ENCODE measurements at regions not wholly inside any gene's neighbourhood (a gene's known extent, or its start where the extent isn't known, plus 50 kb on each side); places are given as distances from the start of the nearest gene placed in this dataset.
"Not testable (repeated sequence)": the region's sequence is repeated elsewhere in the genome, so short reads cannot be mapped to it uniquely, and the experiment has no call there.

- Histone ChIP-seq H3K9me3 (no peaks in the 10 kb centered on the region), H3K4me3 (no peak overlapping the region), H3K4me1 (no peaks in the 10 kb centered on the region), H3K36me3 (no peaks in the 10 kb centered on the region), H3K27me3 (no peaks in the 10 kb centered on the region), H3K27ac (no peak overlapping the region)
- DNase-seq (ENCODE audit: extremely low spot score in 2 of 2): no peak
- intact Hi-C loops (cut with DNase I): no loop called here
- TF ChIP-seq, protein P1, sequence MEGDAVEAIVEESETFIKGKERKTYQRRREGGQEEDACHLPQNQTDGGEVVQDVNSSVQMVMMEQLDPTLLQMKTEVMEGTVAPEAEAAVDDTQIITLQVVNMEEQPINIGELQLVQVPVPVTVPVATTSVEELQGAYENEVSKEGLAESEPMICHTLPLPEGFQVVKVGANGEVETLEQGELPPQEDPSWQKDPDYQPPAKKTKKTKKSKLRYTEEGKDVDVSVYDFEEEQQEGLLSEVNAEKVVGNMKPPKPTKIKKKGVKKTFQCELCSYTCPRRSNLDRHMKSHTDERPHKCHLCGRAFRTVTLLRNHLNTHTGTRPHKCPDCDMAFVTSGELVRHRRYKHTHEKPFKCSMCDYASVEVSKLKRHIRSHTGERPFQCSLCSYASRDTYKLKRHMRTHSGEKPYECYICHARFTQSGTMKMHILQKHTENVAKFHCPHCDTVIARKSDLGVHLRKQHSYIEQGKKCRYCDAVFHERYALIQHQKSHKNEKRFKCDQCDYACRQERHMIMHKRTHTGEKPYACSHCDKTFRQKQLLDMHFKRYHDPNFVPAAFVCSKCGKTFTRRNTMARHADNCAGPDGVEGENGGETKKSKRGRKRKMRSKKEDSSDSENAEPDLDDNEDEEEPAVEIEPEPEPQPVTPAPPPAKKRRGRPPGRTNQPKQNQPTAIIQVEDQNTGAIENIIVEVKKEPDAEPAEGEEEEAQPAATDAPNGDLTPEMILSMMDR (IDR thresholded peaks at IDR 0.05): no peak
- no peak for TF ChIP-seq POLR2A (IDR thresholded peaks at IDR 0.05)
- TF ChIP-seq POLR2AphosphoS5 (IDR thresholded peaks at IDR 0.05; ENCODE audit: insufficient read depth in 1 of 2, low read depth in 1 of 2): no peak
These were observed 501.3 kb upstream of the DIAPH2 start for GRCh38 chrX:96183391-96183790.

DNA sequence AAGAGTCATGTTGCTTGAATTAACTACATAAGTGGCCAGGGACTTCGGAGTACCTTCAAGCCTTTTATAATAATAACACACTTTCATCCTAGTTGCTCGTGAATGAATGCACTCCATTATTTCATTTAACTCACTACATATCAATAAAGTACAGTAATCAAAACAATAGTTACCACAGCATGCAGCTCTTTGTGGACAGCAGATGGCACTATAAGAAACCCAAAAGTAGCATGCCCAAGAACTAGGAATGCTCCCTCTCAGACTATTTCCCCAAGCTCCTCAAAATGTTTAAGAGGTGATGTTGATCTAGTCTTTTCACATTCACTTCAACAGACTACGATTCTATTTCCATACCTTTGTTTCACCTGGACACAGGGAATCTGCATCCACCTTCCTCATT is 500.8 kb upstream of the DIAPH2 start:
- Histone ChIP-seq H3K9me3 (no peaks in the 10 kb centered on the region), H3K4me3 (no peak overlapping the region), H3K27me3 (no peaks in the 10 kb centered on the region), H3K4me1 (no peaks in the 10 kb centered on the region), H3K36me3 (no peaks in the 10 kb centered on the region), H3K27ac (no peak overlapping the region)
- DNase-seq (ENCODE audit: extremely low spot score in 2 of 2): no peak
- intact Hi-C loops (cut with DNase I): no loop called here
- TF ChIP-seq POLR2A (IDR thresholded peaks at IDR 0.05): no peak
- TF ChIP-seq POLR2AphosphoS5 (IDR thresholded peaks at IDR 0.05; ENCODE audit: insufficient read depth in 1 of 2, low read depth in 1 of 2): no peak
- TF ChIP-seq, protein P1 (IDR thresholded peaks at IDR 0.05): no peak

DNA sequence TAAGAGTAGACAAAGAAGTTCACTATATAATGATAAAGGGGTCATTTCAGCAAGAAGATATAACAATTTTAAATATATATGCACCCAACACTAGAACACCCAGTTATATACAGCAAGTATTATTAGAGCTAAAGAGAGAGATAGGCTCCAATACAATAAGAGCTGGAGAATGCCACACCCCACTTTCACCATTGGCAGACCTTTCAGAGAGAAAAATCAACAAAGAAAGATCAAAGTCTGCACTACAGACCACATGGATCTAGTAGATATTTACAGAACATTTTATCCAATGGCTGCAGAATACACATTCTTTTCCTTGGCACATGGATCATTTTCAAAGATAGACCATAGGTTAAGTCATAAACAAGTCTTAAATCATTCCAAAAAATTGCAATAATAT is 479.7 kb upstream of the DIAPH2 start:
- Histone ChIP-seq H3K27me3 (no peaks in the 10 kb centered on the region), H3K4me1 (no peaks in the 10 kb centered on the region), H3K36me3 (no peaks in the 10 kb centered on the region), H3K4me3 (no peak overlapping the region), H3K27ac (no peak overlapping the region), H3K9me3 (no peaks in the 10 kb centered on the region)
- no peak for DNase-seq (ENCODE audit: extremely low spot score in 2 of 2)
- TF ChIP-seq, protein P1 (IDR thresholded peaks at IDR 0.05): no peak
- no peak for TF ChIP-seq POLR2A (IDR thresholded peaks at IDR 0.05)
- no peak for TF ChIP-seq POLR2AphosphoS5 (IDR thresholded peaks at IDR 0.05; ENCODE audit: insufficient read depth in 1 of 2, low read depth in 1 of 2)
- intact Hi-C loops (cut with DNase I): no loop called here

- Histone ChIP-seq H3K36me3 (no peaks in the 10 kb centered on the region), H3K27ac (no peak overlapping the region), H3K9me3 (no peaks in the 10 kb centered on the region), H3K4me3 (no peak overlapping the region), H3K4me1 (no peaks in the 10 kb centered on the region), H3K27me3 (no peaks in the 10 kb centered on the region)
- DNase-seq (ENCODE audit: extremely low spot score in 2 of 2): no peak
- TF ChIP-seq, protein P1 (IDR thresholded peaks at IDR 0.05): no peak
- TF ChIP-seq POLR2AphosphoS5 (IDR thresholded peaks at IDR 0.05; ENCODE audit: insufficient read depth in 1 of 2, low read depth in 1 of 2) (no peak), POLR2A (IDR thresholded peaks at IDR 0.05) (no peak)
- intact Hi-C loops (cut with DNase I): no loop called here
These were observed 472.7 kb upstream of the DIAPH2 start for GRCh38 chrX:96211953-96212352.

GRCh38 chrX:96214681-96215080 is 470.0 kb upstream of the DIAPH2 start:
- DNase-seq (ENCODE audit: extremely low spot score in 2 of 2); H3K4me1 ChIP-seq; intact Hi-C loops (cut with DNase I); H3K27me3 ChIP-seq; H3K4me3 ChIP-seq; H3K27ac ChIP-seq; H3K36me3 ChIP-seq; H3K9me3 ChIP-seq: not testable (repeated sequence)

GRCh38 chrX:96224279-96224678 is 460.4 kb upstream of the DIAPH2 start:
- Histone ChIP-seq H3K4me3 (no peak overlapping the region), H3K4me1 (no peaks in the 10 kb centered on the region), H3K27ac (no peak overlapping the region), H3K27me3 (no peaks in the 10 kb centered on the region), H3K36me3 (no peaks in the 10 kb centered on the region), H3K9me3 (no peaks in the 10 kb centered on the region)
- TF ChIP-seq POLR2A (IDR thresholded peaks at IDR 0.05): no peak
- TF ChIP-seq, protein P1 (IDR thresholded peaks at IDR 0.05): no peak
- no peak for TF ChIP-seq POLR2AphosphoS5 (IDR thresholded peaks at IDR 0.05; ENCODE audit: insufficient read depth in 1 of 2, low read depth in 1 of 2)
- intact Hi-C loops (cut with DNase I): no loop called here
- no peak for DNase-seq (ENCODE audit: extremely low spot score in 2 of 2)
